Lower leg skin (tissue), 4 donors: ENCODE measurements at regions not wholly inside any gene's neighbourhood (a gene's known extent, or its start where the extent isn't known, plus 50 kb on each side); places are given as distances from the start of the nearest gene placed in this dataset.

ENCODE experiments used
- DNase-seq, 2 donors: peaks; one replicate each; pipeline ENCODE4 v3.0.0-alpha.2; 2019; ENCODE audit warnings: low spot score in 2 of 2
- H3K4me3 ChIP-seq: fragments of 200-600 bp; sonication (generic); 2 replicates; pipeline ENCODE4 v1.5.1; 2017; ENCODE audit warnings: mild to moderate bottlenecking, low read depth; ENCODE audit not compliant: poor library complexity, severe bottlenecking
- POLR2A ChIP-seq, 2 donors: fragments of 450-650 bp; IDR thresholded peaks; one replicate each; pipeline ENCODE4 v1.6.1; 2016 to 2017; ENCODE audit warnings: antibody characterized with exemption in 2 of 2, mild to moderate bottlenecking in 1 of 2, moderate library complexity in 1 of 2
- whole genome bisulfite sequencing, 2 donors: methylation state at CpG; one replicate each; pipeline ENCODE4 v1.1.5; 2018; 5-methylcytosine and 5-hydroxymethylcytosine counted together
- intact Hi-C: fragments of 100-400 bp; cut with DNase I; formaldehyde crosslinking; loops from one replicate; pipeline ENCODE4 v1.15.0; 2023; ENCODE audit warnings: low total_unique reads
- TF ChIP-seq, protein P1 (sequence below), 3 donors: fragments of 450-650 bp; IDR thresholded peaks; one replicate each; pipeline ENCODE4 v1.5.1; 2016; ENCODE audit warnings: antibody characterized with exemption in 3 of 3, mild to moderate bottlenecking in 3 of 3, moderate library complexity in 2 of 3

DNA sequence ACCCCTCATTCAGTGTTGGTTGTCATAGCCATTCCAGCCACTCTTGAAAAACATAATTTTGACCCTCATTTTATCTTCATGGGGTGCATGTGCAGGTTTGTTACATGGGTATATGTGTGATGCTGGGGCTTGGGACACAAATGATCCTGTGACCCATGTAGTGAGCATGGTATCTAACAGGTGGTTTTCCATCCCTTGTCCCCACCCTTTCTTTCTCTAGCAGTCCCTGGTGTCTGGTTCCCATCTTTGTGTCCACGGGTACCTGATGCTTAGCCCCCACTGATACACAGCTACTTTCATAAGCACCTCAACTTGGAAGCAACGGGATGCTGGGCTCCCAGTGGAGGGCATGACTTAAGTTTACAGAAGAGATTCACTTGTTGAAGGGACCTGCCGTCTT, 373.5 kb downstream of the UQCRFS1 start:
- TF ChIP-seq POLR2A (IDR thresholded peaks at IDR 0.05) = no peak
- TF ChIP-seq, protein P1, sequence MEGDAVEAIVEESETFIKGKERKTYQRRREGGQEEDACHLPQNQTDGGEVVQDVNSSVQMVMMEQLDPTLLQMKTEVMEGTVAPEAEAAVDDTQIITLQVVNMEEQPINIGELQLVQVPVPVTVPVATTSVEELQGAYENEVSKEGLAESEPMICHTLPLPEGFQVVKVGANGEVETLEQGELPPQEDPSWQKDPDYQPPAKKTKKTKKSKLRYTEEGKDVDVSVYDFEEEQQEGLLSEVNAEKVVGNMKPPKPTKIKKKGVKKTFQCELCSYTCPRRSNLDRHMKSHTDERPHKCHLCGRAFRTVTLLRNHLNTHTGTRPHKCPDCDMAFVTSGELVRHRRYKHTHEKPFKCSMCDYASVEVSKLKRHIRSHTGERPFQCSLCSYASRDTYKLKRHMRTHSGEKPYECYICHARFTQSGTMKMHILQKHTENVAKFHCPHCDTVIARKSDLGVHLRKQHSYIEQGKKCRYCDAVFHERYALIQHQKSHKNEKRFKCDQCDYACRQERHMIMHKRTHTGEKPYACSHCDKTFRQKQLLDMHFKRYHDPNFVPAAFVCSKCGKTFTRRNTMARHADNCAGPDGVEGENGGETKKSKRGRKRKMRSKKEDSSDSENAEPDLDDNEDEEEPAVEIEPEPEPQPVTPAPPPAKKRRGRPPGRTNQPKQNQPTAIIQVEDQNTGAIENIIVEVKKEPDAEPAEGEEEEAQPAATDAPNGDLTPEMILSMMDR (IDR thresholded peaks at IDR 0.05) = no peak
- H3K4me3 ChIP-seq = no peak overlapping the region
- intact Hi-C loops = no loop called here
- no peak for DNase-seq
- WGBS, 2 donors = 61 to 83% methylated on average over 3 of the region's 3 CpGs

DNA sequence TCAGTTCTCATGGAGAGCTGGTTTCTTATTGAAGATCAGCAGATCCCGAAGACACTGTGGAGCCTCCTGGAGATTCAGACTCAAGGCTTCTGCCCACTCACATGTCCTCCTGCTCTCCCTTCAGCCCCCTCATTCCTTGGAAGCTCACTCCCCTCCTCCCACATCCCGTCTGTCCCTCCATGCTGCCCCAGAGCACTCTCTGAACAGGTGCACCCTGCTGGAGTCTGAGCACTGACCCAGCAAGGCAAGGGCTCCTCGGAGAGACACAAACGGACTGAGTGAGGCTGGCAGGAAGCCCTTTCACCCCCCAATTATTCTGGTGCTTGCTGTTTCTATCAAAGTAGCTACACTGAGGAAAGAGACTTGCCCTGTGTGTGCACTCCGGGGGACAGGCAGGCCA, 374.0 kb downstream of the UQCRFS1 start:
- no peak for DNase-seq
- 52 to 59% methylated on average over 4 to 5 of the region's 5 CpGs for WGBS, 2 donors
- no peak overlapping the region for H3K4me3 ChIP-seq
- TF ChIP-seq, protein P1 (IDR thresholded peaks at IDR 0.05) = no peak
- no peak for TF ChIP-seq POLR2A (IDR thresholded peaks at IDR 0.05)
- intact Hi-C loops = no loop called here

DNA sequence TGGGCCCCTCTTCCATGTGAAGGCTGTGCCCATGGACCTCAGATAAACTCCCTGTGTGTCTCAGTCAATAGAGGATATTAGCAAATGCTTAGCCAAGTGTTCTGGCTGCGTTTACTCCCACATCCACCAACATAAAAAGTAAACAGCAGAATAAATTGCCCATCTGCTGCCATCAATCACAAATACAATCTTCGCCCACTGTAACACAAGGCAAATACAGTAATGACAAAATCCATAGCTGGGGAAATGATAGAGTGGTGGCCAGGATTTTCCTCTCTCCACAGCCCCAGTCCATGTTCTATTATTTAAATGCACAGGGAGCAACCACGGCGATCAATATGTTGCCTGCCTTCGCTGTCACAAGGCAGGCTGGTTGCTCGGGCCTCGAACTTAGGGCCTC, 376.5 kb downstream of the UQCRFS1 start:
- no peak overlapping the region for H3K4me3 ChIP-seq
- 83 to 91% methylated on average over 7 of the region's 7 CpGs for WGBS, 2 donors
- TF ChIP-seq POLR2A (IDR thresholded peaks at IDR 0.05) = no peak
- TF ChIP-seq, protein P1 (IDR thresholded peaks at IDR 0.05) = no peak
- DNase-seq = no peak
- intact Hi-C loops = no loop called here

DNA sequence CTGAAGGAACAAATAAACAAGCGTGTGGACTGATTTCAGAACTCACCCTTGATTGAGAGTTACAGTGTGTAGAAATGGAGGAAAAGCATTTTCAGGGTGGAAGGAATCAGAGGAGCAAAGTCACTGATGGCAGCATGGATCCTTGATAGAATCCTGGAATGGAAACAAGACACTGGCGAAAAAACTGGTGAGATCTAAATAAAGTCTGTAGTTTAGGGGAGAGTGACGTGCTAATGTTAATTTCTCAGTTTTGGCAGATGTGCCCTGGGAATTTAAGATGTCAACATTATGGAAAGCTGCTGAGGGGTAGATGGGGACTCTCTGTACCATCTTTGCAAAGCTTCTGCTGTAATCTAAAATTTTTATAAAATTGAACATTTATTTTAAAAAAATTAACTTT, 378.0 kb downstream of the UQCRFS1 start:
- intact Hi-C loops = no loop called here
- DNase-seq = no peak
- TF ChIP-seq, protein P1 (IDR thresholded peaks at IDR 0.05) = no peak
- TF ChIP-seq POLR2A (IDR thresholded peaks at IDR 0.05) = no peak
- WGBS, 2 donors = 53% methylated on average over 3 of the region's 3 CpGs
- no peak overlapping the region for H3K4me3 ChIP-seq

DNA sequence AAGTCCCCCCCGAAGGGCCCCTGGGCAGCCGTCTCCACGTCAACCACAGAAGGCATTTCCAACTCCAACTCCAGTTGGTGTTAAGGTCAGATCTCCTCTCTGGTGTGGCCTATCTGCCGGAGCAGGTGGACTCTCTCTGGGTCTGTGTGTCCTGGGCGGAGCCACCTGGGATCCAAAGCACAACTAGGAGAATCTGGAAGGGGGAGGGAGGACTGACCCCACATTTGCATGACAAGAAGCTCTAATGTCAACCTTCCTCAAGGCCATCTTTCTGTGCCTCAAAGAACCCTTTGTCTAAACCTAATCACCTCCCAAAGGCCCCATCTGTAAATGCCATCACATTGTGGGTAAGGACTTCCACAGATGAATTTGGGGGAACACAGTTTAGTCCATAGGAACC, 381.5 kb downstream of the UQCRFS1 start:
- intact Hi-C loops = no loop called here
- TF ChIP-seq, protein P1 (IDR thresholded peaks at IDR 0.05) = no peak
- no peak for TF ChIP-seq POLR2A (IDR thresholded peaks at IDR 0.05)
- no peak for DNase-seq
- WGBS, 2 donors = 85 to 90% methylated on average over 5 of the region's 5 CpGs
- no peak overlapping the region for H3K4me3 ChIP-seq

DNA sequence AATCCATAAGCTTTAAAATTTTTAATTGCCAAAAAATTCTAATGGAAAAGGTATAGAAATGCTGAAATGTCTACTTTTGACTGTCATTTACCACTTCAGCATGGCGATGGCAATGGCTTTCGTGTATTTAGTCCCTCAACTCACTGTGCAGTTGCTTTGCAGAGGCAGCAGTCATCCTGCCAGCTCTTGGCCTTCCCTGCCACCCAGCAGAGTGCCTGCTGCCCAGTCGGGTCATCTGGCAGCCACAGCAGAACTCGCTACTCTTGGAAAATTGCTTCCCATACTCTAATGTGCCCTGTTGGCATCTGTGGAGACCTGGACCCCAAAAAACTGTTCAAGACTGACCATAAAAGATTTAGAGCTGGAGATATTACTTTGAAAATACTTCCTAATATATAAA, 383.2 kb downstream of the UQCRFS1 start:
- no peak for DNase-seq
- TF ChIP-seq, protein P1 (IDR thresholded peaks at IDR 0.05) = no peak
- no peak for TF ChIP-seq POLR2A (IDR thresholded peaks at IDR 0.05)
- no peak overlapping the region for H3K4me3 ChIP-seq
- intact Hi-C loops = no loop called here
- 64 to 78% methylated on average over 4 of the region's 4 CpGs for WGBS, 2 donors
